GM18517 (cell line): ENCODE measurements at regions not wholly inside any gene's neighbourhood (a gene's known extent, or its start where the extent isn't known, plus 50 kb on each side); places are given as distances from the start of the nearest gene placed in this dataset.

ENCODE experiments used
- ATAC-seq: cut with Tn5 transposase; IDR thresholded peaks from one replicate; pipeline ENCODE4 v1.9.1; 2021; ENCODE audit warnings: mild to moderate bottlenecking, moderate library complexity; ENCODE audit not compliant: unreplicated experiment

DNA sequence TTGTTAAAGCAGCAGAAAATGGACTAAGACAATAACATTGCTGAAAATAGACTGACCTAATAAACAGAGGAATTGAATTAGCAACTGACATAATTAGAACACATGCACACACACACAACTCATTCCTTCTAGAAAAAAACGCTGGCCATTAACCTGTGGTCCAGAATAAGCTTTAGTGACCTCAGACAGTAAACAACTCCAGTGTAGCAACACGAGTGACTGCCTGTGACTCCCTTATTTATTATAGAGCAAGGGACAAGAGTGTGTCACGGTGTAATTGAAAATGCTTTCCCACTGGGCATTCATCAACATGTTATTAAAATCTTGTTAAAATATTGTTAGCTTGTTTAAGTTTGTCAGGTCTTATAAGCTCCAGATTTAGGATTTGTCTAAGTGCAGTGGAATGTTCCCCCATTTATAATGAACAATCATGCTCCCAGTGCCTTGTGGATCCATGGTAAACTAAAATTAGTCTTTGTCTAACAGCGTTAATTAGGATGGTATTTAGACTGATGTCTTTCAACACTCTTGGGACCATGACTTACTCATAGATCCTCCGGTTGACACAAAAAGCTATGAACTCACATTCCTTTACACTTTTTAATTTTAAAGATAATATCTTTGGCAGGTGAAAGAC, 111.7 kb upstream of the IRS2 start:
- no peak for ATAC-seq

DNA sequence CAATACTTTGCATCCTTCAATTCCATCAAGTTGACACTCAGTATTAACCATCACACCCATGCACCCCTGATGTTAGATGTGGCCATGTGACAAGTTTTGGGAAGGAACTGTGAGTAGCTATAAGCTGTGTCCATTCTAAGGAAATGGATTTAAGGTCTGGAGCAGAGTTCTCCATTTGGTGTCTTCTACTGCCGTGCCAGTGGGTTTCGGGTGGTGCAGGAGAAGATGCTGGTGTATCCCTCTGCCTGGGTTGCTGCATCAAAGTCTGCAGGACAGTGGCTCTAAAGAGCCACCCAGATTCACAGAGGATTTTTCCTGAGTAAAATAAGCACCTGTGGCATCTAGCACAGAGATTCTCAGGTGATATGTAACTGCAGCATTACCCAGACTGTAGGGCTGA, 105.7 kb upstream of the IRS2 start:
- no peak for ATAC-seq

DNA sequence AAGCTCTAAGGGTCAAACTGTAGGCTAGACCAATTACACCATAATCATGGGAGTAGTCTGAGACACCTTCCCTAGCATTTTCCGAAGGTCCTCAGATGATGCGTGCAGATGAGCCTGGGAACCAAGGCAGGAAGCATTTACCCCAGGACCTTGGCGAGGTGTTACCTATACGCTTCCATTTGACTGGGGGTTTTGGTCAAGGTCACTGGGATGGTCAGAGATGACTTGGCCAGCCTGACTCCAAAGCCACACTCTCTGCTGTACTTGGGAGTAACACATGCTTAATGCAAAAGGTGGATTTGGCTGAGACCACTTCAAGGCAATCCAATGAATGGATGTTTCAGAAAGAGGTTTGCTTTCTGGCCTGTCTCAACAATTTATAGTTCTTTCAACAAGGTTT, 98.9 kb upstream of the IRS2 start:
- ATAC-seq, result no peak

DNA sequence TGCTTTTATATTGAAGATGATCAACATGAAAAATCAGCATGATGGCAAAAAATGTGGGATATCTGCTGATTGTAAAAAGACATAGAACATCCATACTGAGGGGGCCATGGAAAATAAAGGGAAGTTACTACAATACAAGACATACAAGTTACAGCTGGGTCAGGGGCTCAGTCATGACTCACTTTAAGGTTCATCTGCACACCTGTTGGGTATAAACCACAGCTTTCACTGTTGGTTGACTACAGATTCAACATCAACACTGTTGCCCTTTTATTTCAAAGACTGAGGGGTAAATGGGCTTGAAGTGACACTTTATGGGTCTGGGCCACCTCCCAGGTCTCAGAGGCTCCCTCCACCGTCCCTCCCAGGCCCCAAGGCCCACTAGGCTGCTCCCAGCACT, 98.1 kb upstream of the IRS2 start:
- no peak for ATAC-seq

DNA sequence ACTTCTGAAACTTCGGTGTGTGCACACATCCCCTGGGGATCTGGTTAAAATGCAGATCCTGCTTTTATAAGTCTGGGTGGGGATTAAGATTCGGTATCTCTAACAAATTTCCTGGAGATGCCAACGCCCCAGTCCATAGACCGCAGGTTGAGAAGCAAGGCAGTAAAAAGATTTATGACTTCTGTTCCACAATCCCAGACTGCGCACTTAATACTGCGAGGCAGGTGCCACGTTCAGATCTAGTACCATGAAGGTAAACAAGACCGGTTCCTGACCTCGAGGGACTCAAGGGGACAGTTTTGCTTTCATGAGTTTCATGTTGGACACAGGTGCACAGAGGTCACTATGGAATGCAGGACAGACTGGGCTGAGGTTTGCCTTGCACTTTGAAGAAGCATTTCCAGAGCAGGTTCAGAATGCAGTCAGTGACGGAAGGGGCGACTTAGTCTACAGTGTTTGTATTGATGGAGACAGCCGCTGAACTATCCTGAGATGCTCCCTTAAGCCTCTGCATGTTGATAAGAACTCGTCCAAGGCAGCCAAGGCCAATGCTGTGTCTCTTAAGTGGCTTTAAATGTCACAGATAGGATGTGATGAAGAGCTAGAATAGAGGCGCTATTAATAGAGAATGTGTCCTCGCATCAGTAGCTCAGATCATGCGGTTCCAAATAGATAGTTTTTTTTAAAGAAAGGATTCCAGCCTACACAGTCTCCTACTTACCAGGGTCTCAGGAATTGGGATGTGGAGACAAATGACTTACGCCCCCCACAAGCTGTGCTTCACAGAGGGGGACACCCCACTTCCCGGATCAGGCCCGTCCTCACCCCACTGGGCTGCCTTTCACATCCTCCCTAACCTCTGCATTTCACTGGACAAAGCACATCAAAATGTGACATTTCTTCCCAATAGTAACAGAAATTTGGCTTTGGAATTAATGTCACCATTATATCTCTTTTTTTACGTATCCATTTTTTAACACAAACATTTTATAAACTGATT, 97.1 kb upstream of the IRS2 start:
- no peak for ATAC-seq

DNA sequence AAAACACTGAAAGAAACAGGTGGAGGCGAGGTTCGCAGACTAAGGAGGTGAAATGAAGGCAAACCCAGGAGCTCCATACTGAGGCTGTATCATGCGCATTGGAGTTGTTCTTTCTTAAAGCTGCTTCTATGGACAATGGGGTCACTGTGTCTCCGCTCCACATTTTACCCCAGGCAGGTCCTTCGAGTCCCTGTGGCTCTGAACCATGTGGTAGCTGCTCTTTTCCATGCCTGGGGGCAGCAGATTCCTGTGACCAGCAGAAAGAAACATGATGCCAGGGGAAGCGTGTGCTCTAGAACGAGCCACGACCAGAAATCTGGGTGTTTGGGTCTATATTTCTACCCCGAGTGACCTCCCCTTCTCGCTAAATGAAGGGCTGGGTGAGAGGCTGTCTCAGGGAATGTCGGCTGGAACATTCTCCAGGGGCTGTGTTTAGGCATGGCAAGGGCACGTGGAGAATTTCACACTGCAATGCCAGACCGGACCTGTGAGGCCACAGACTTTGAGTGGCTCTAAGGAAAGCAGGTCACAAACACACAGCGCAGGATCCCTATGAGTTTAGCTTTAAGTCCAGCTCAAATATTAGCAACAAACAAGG, 95.7 kb upstream of the IRS2 start:
- no peak for ATAC-seq

DNA sequence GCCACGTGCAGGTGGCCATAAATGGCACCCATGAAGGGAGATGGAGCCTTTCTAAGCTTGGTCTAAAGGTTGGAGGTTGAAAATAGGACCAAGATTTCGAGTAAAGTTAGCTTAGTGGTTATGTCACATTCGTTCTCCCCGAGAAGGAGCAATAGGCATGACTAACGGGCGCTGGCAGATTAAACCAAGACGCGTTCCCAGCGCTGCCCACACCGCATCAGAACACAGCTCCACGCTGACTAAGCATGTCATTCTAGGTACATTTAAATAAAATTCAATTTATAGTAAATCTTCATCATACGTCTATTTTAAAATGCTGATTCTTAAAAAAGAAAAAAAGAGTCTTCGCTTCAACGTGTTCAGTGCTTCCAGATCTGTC, 95.0 kb upstream of the IRS2 start:
- no peak for ATAC-seq

DNA sequence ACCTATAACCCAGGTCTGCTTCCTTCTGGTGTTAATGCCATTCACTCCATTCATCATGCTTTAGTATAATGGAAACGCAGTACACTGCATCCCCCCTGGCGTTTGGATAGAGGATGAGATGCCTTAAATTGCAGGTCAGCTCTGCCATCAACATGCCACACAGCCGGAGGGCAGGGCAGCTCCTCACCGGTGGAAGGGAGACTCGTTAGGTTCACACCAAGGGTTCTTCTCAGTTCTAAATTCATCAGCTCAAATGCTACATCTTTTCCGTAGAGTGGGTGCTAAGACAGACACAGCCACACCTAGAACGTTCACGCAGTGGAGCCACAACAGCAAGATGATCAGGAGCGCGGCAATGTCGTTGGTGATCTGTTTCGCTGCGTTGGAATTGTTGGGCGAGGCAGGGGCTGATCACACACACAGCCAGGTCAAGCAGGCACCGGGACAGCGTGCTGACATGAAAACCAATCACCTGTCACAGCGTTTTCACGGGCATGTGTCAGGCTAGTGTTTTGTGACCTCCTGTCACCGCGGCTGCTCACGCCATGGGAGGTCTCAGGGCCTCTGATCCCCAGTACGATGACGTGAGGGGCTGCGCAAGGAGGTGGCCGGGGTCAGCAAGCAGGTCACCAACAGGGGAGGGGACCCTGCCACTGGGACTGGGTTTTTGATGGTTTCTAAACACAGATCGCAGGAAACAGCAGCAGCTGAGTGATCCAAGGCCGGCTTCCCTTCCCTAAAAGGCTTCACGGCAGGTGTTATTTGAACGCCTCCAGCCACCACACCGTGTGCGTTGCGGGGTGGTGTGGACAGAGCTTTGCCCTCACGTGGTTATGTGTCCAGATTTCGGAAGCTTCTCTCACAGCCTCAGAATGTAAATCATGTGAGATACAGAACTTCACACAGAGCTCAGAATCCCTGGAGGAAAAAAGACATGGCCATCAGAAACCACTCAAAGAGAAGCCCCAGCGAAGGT, 94.3 kb upstream of the IRS2 start:
- no peak for ATAC-seq

DNA sequence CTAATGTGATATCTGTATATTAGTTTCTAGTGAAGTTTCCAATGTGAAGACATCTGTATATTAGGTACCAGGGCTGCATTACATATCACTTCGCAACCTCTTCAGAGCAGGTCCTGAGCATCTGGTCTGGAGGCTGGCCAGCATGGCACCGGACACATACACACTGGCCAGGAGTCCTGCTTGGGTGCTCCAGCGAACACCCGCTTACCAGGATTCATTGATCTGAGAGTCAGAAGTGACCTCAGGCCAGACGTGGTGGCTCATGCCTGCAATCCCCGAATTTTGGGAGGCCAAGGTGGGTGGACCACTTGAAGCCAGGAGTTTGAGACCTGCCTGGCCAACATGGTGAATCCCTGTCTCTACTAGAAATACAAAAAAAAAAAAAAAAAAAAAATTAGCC, 93.0 kb upstream of the IRS2 start:
- no peak for ATAC-seq

DNA sequence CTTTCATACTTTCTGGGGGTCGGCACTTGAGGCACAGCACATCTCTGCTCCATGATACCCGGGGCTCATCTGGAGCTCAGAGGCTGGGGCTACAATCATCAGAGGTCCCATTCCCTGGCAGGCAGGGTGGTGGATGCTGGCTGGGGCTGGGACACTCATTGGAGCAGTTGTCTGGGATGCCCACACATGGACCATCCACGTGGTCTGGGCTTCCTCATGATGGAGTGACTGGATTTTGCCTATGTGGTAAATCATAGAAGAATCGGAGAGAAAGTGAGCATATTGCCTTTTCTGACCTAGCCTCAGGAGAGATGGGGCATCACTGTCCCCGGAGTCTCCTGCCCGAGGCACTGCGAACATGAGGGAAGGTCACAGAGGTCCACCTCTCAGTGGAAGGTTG, 91.4 kb upstream of the IRS2 start:
- ATAC-seq, result no peak

DNA sequence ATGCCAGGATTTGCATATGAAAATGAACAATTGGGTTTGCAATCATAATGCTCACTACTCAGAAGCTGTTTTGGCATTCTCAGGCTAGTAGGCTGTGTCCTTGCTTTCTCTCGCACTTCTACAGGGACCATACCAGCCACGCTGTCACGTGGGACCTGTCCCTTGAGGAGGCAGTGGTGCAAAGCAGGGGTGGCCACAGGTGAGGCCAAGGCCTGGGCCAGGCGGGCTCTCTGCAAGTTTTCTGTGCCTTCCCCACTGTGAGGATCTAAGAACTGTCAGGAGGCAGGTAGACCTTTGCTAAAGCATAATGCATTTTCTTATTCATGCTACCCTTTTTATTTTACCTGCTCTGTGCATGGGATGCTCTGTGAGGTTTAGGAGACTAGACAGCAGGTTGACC, 89.4 kb upstream of the IRS2 start:
- no peak for ATAC-seq

DNA sequence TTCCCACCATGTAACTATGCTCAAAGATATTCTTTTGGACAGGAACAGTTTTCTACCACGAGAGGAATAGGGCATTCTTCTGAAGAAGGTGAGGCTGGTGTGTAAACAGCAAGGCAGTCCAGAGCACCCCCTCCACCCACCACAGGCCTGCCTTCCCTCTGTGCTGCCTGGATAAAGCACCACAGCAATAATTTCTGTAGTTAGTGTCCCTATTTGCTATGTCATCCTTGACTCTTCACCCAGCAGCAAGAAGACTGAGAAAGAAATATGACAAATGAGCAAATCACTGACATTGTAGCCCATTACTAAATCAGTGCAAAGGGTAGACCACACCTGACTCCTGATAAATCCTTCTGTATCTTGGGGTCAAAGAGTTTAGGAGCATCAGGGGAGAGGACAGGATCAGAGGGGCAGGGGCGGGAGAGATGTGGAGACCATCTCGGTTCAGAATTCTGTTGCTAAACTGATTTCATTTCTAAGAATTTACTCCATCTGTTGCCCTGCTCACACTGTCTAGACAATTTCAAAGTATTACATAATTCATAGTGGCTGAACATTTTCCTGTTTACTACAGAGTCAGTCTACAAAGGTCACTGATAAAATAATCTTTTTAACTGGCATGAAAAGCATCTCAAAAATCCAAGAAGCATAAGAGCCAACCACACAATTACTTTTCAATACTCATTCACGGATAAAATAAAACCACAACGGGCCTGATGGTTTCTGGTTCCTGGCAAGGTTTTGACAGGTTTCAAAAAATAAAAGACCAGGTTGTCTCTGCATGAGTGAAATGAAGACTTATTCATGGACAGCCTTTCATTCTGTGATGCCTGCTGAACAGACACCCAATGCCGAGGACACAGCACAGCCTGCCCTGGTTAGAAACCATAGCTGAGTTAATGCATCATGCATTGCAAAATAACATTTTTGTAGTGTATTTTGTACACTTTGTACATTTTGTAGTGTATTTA, 88.4 kb upstream of the IRS2 start:
- no peak for ATAC-seq

DNA sequence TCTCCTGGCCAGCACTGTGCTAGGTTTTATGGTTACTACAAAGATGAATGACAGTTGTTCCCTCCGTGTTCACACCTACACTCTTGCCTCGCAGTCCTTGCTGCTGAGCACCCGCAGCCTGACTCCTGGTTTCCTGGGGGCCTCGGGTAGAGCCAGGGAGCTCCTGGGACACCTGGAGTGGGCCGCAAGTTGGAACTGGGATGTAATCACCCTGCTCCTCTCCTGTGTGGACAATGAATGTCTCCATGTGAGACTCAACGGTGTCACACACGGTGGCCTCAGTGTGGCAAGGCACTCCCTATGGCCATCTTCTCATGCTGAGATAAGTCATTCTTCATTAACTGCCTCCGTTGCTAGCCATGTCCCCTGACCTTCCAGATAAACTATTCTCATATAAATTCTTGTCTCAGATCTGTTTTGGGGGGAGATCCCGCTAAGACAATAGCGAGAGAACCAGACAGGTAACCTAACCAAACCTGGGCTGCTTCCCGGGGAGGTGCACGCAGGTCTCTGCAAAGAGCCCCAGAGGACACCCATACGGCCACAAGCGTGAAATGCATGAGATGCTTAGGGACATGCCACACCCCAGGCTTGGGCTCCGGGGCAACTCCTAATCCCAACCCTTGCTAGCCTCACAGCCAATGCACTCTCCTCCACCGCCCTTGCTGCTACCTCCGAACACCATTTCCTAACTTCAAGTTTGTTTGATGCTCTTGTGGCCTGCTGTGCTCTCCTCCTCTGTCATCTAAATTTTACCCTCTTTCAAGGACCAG, 87.2 kb upstream of the IRS2 start:
- no peak for ATAC-seq

DNA sequence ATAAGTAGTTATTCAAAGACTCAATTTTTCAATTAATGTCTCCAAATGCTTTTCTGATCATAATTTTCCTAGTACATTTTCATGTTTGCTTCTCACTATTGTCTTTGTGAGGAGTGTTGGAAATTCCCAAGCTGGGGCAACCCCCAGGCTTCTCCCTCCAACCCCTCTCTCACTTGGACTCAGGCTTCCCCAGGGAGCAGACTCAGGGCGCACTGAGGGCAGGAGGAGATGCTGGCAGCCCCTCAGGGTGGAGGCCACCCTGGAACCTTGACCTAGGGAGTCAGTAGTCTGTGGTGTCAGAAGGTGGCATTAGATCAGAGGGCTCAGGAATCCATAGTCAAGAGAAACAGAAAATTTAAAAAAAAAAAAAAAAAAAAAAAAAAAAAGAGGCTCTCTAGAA, 86.5 kb upstream of the IRS2 start:
- no peak for ATAC-seq

DNA sequence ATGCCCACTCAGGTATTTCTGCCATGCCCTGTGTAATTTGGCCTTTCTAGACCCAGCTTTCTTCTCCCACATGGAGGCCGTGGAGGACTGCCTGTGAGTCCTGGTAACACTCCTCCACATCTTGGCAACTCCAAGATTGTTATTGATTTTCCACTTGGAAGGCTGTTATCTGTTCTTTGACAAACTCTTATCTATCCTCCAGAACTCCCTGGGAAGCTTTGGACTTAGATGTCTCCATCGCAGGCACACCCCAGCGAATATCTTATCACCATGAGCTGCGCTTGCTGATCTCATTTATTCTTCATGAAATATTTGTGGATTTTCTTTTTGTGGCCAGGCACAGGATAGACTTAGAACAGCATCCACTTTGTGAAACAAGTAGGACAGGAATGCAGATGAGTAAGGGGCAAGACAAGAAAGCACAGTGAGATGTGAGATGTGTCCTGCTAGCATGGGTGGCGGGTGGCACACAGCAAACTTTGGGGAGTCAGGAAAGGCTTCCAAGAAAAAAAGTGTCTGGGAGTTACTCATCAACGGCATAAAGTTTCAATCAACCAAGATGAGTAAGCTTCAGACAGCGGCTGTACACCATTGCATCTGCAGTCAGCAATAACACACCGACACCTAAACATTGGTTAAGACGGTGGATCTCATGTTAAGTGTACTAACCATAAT, 84.5 kb upstream of the IRS2 start:
- no peak for ATAC-seq

DNA sequence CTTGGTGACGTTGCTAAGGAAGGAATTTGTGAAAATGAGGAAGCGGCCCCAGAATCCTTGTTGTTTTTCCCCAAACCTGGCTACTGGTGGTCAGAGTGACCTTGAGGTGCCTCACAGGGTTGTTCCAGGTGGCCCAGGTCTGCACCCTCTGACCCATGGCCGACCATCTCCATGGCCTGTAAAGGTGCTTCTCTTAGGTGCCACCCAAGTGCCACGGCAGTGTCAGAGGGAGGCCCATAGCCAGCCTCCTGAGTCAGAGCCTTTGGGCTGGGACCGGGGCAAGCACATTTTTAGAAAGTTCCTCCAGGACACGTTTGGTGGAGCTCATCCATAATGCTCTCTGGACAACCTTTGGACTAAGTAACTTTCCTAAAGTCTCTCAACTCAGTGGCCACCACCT, 83.9 kb upstream of the IRS2 start:
- no peak for ATAC-seq

DNA sequence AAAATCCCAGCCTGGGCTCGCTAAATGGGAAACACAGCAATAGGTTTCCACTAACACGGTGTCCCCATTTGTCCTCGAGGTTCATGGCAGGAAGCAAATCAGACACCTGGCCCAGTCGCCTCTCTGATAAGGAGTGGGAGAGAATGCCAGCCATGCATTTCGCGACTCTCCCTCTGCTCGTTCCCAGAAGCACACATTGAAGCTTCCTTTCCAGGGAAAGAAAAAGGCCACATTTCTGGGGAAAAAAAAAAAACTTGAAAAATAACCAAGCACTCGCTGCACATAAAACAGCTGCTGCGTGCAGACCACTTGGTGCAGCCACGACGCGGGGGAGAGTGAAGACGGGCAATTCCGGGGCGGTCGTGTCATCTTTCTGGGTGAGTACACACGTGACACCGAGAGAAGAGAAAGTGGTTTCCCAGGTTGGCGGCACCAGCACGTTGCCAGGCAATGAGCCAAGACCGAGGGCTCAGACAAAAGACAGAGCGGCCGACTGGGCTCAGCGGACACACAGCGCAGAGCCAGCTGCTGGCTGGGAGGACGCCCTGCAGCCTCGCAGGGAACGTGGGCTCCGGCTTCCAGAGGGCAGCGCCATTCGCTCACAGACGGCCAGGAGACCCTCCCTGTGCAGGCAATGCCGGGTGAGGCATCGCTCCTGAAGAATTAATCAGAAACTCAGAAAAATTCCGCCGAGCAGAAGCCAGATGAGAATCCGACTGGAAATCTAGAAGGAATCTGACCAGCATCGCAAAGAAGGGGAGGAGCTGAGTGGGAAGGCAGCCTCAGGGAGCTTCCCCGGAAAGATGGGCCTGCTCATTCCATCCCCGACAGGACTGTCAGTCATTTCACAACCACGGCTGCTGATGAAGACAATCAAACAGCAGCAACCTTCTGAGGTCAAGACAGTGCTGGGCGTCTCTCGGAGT, 83.2 kb upstream of the IRS2 start:
- no peak for ATAC-seq
